NT2/D1 (cell line): ENCODE measurements at regions not wholly inside any gene's neighbourhood (a gene's known extent, or its start where the extent isn't known, plus 50 kb on each side); places are given as distances from the start of the nearest gene placed in this dataset.

ENCODE experiments used
- SUZ12 ChIP-seq: IDR thresholded peaks from 2 replicates; pipeline ENCODE4 v1.6.1; 2011; ENCODE audit not compliant: insufficient read length, insufficient read depth; ENCODE audit errors: extremely low read depth
- YY1 ChIP-seq: IDR thresholded peaks from 2 replicates; pipeline ENCODE4 v1.6.1; 2011; ENCODE audit not compliant: insufficient read length, insufficient read depth
- ZNF274 ChIP-seq: IDR thresholded peaks from 2 replicates; pipeline ENCODE4 v1.6.1; 2011; ENCODE audit warnings: mild to moderate bottlenecking, low read depth, low read length

- TF ChIP-seq YY1 (no peak), SUZ12 (no peak), ZNF274 (no peak)
Observed at GRCh38 chr9:88302579-88303324, 85.5 kb upstream of the SPIN1 start.
